H1 (cell line): ENCODE measurements at regions not wholly inside any gene's neighbourhood (a gene's known extent, or its start where the extent isn't known, plus 50 kb on each side); places are given as distances from the start of the nearest gene placed in this dataset.

Source experiments
- CTCF ChIA-PET: fragments of 300-600 bp; sonication (Branson Sonifier 250); formaldehyde crosslinking; loops from one replicate; lab custom pipeline; 2021; ENCODE audit not compliant: partially characterized antibody; lab: Charles Lee
- POLR2A ChIA-PET: fragments of 300-600 bp; sonication (Branson Sonifier 250); formaldehyde crosslinking; loops from one replicate; lab custom pipeline; 2021; ENCODE audit warnings: inconsistent platforms; ENCODE audit not compliant: partially characterized antibody; lab: Charles Lee
- DNase-seq, 2 experiments: peaks; one replicate each; pipeline versions ENCODE4 v3.0.0 to v3.0.0-alpha.2; 2010 to 2022; ENCODE audit warnings: low spot score in 2 of 2, low read depth in 1 of 2, mixed read lengths in 1 of 2
- FAIRE-seq: peaks from 2 replicates; lab custom pipeline; 2011; peaks lifted over from hg19 to GRCh38; lab: Jason Lieb, UNC
- H2AFZ ChIP-seq: 2 replicates; pipeline ENCODE4 v1.8.1; 2012; ENCODE audit warnings: low read length, inconsistent platforms
- H2AK5ac ChIP-seq: 2 replicates; pipeline ENCODE4 v1.6.1; 2013; ENCODE audit warnings: low read depth, low read length
- H2BK120ac ChIP-seq: replicated peaks from 2 replicates; pipeline ENCODE3; 2013; ENCODE audit warnings: low read depth, low read length, inconsistent platforms
- H2BK12ac ChIP-seq: 2 replicates; pipeline ENCODE4 v1.6.1; 2013; ENCODE audit warnings: low read depth, low read length
- H2BK15ac ChIP-seq: 2 replicates; pipeline ENCODE4 v1.6.1; 2013; ENCODE audit warnings: low read length
- H2BK20ac ChIP-seq: 2 replicates; pipeline ENCODE4 v1.6.1; 2013; ENCODE audit warnings: low read length
- H2BK5ac ChIP-seq: 2 replicates; pipeline ENCODE4 v1.6.1; 2013; ENCODE audit warnings: low read depth, low read length
- H3K14ac ChIP-seq: 2 replicates; pipeline ENCODE4 v1.6.1; 2013; ENCODE audit warnings: inconsistent platforms; ENCODE audit not compliant: insufficient read length
- H3K18ac ChIP-seq: 2 replicates; pipeline ENCODE4 v1.6.1; 2013; ENCODE audit warnings: low read length; ENCODE audit errors: extremely low read depth
- H3K23ac ChIP-seq: 2 replicates; pipeline ENCODE4 v1.6.1; 2013; ENCODE audit warnings: inconsistent platforms; ENCODE audit not compliant: insufficient read length
- H3K23me2 ChIP-seq: 2 replicates; pipeline ENCODE4 v1.6.1; 2013; ENCODE audit warnings: low read depth, low read length
- H3K27ac ChIP-seq: 2 replicates; pipeline ENCODE4 v1.6.1; 2011; ENCODE audit warnings: low read depth, low read length, inconsistent platforms
- H3K27me3 ChIP-seq, 4 experiments: replicated peaks in 1 of 4; 1 replicate in 1 of 4; 2 replicates in 3 of 4; pipeline versions ENCODE4 v1.6.1 to v1.8.1; 2011 to 2013; ENCODE audit warnings: low read length in 3 of 4, mild to moderate bottlenecking in 3 of 4, inconsistent platforms in 2 of 4, mixed read lengths in 2 of 4, moderate library complexity in 1 of 4; ENCODE audit not compliant: control insufficient read depth in 3 of 4, insufficient read depth in 3 of 4; ENCODE audit errors: extremely low read depth in 1 of 4
- H3K36me3 ChIP-seq, 4 experiments: 2 replicates each; pipeline versions ENCODE4 v1.6.1 to v1.8.1; 2011 to 2013; ENCODE audit warnings: mild to moderate bottlenecking in 4 of 4, low read length in 3 of 4, moderate library complexity in 2 of 4, control low read depth in 1 of 4, inconsistent platforms in 1 of 4; ENCODE audit not compliant: insufficient read depth in 4 of 4, control insufficient read depth in 2 of 4
- H3K4ac ChIP-seq: replicated peaks from 2 replicates; pipeline ENCODE3; 2013; ENCODE audit warnings: low read length, low read depth, mixed read lengths, inconsistent platforms; ENCODE audit not compliant: insufficient read length
- H3K4me1 ChIP-seq, 4 experiments: replicated peaks in 1 of 4; 1 replicate in 1 of 4; 2 replicates in 3 of 4; pipeline versions ENCODE4 v1.6.1 to v1.8.1; 2011 to 2013; ENCODE audit warnings: low read length in 3 of 4, inconsistent platforms in 2 of 4, mixed read lengths in 1 of 4; ENCODE audit not compliant: insufficient read depth in 4 of 4, control insufficient read depth in 3 of 4
- H3K4me2 ChIP-seq, 2 experiments: 2 replicates each; pipeline versions ENCODE4 v1.6.1 to v1.8.1; 2011 to 2013; ENCODE audit warnings: low read depth in 2 of 2, low read length in 2 of 2, control low read depth in 1 of 2, inconsistent platforms in 1 of 2, mild to moderate bottlenecking in 1 of 2; ENCODE audit not compliant: insufficient read depth in 1 of 2
- H3K4me3 ChIP-seq, 4 experiments: fragments of 200-600, 300-600 bp in 1 of 4; sonication (generic), shearing (Covaris generic), sonication (Bioruptor Twin) in 1 of 4; 2 replicates each; pipeline versions ENCODE4 v1.5.1 to v1.8.1; 2011 to 2016; ENCODE audit warnings: low read length in 4 of 4, low read depth in 3 of 4, control low read depth in 2 of 4, inconsistent platforms in 2 of 4, mild to moderate bottlenecking in 2 of 4, mixed read lengths in 1 of 4, moderate library complexity in 1 of 4; ENCODE audit not compliant: insufficient read depth in 2 of 4; ENCODE audit errors: extremely low read depth in 1 of 4
- H3K56ac ChIP-seq: replicated peaks from 2 replicates; pipeline ENCODE3; 2013; ENCODE audit warnings: low read depth, mild to moderate bottlenecking, mixed read lengths, low read length, inconsistent platforms; ENCODE audit not compliant: insufficient read length
- H3K79me1 ChIP-seq: 2 replicates; pipeline ENCODE4 v1.6.1; 2013; ENCODE audit warnings: low read depth, low read length, control low read depth
- H3K79me2 ChIP-seq, 2 experiments: 2 replicates each; pipeline versions ENCODE4 v1.6.1 to v1.8.1; 2012 to 2013; ENCODE audit warnings: low read length in 2 of 2, mild to moderate bottlenecking in 2 of 2, inconsistent platforms in 1 of 2; ENCODE audit not compliant: insufficient read depth in 2 of 2, control insufficient read depth in 1 of 2
- H3K9ac ChIP-seq, 4 experiments: replicated peaks in 1 of 4; 1 replicate in 1 of 4; 2 replicates in 3 of 4; pipeline versions ENCODE4 v1.6.1 to v1.8.1; 2011 to 2013; ENCODE audit warnings: low read depth in 3 of 4, low read length in 3 of 4, control low read depth in 2 of 4, mild to moderate bottlenecking in 2 of 4, moderate library complexity in 2 of 4, inconsistent platforms in 1 of 4; ENCODE audit errors: extremely low read depth in 1 of 4
- H3K9me3 ChIP-seq, 2 experiments: 2 replicates each; pipeline versions ENCODE4 v1.6.1 to v1.8.1; 2012 to 2013; ENCODE audit warnings: mild to moderate bottlenecking in 2 of 2, moderate library complexity in 2 of 2, control low read depth in 1 of 2, inconsistent platforms in 1 of 2, low read depth in 1 of 2, low read length in 1 of 2, mixed read lengths in 1 of 2; ENCODE audit not compliant: insufficient read depth in 2 of 2
- H4K20me1 ChIP-seq, 2 experiments: replicated peaks in 1 of 2; 2 replicates each; pipeline versions ENCODE3 to v1.8.1; 2011 to 2013; ENCODE audit warnings: inconsistent platforms in 2 of 2, low read length in 2 of 2, mild to moderate bottlenecking in 1 of 2; ENCODE audit not compliant: insufficient read depth in 2 of 2, control insufficient read depth in 1 of 2
- H4K5ac ChIP-seq: 2 replicates; pipeline ENCODE4 v1.6.1; 2013; ENCODE audit warnings: low read length, low read depth, mixed read lengths, inconsistent platforms; ENCODE audit not compliant: insufficient read length
- H4K8ac ChIP-seq: 2 replicates; pipeline ENCODE4 v1.8.0; 2013; ENCODE audit warnings: mild to moderate bottlenecking, moderate library complexity, low read length, inconsistent platforms; ENCODE audit not compliant: insufficient read depth; ENCODE audit errors: extremely low read depth
- H4K91ac ChIP-seq: replicated peaks from 2 replicates; pipeline ENCODE3; 2013; ENCODE audit warnings: low read length, mixed read lengths, inconsistent platforms; ENCODE audit not compliant: insufficient read length
- ASH2L ChIP-seq: fragments of 200-600, 300-600 bp; sonication (generic); IDR thresholded peaks from one replicate; pipeline ENCODE4 v1.7.1; 2017; ENCODE audit warnings: low read length
- BACH1 ChIP-seq: IDR thresholded peaks from 2 replicates; pipeline ENCODE4 v1.6.1; 2012; ENCODE audit warnings: low read length, improper control_type of control experiment
- EP300 ChIP-seq, 2 experiments: IDR thresholded peaks; 1 replicate in 1 of 2; 2 replicates in 1 of 2; pipeline ENCODE4 v1.6.1; 2011 to 2012; ENCODE audit warnings: low read depth in 2 of 2, low read length in 2 of 2, mild to moderate bottlenecking in 2 of 2, borderline replicate concordance in 1 of 2, inconsistent platforms in 1 of 2, moderate library complexity in 1 of 2
- POU5F1 ChIP-seq: IDR thresholded peaks from 2 replicates; pipeline ENCODE4 v1.6.1; 2011; ENCODE audit warnings: low read depth, mild to moderate bottlenecking, low read length, moderate library complexity
- USF2 ChIP-seq: IDR thresholded peaks from 2 replicates; pipeline ENCODE4 v1.6.1; 2011; ENCODE audit warnings: low read length, improper control_type of control experiment
- WGBS, 2 experiments: shearing (Covaris generic) in 1 of 2; methylation state at CpG; one replicate each; pipeline versions ENCODE4 v1.1.6 to v1.1.7; 2013 to 2015; ENCODE audit warnings: low lambda C conversion rate in 2 of 2, mixed read lengths in 2 of 2, inconsistent platforms in 1 of 2, low coverage in 1 of 2, missing lambda C conversion rate in 1 of 2; ENCODE audit not compliant: insufficient replicate concordance in 2 of 2, insufficient coverage in 1 of 2, insufficient read length in 1 of 2; ENCODE audit errors: extremely low coverage in 1 of 2, missing lambda C conversion rate in 1 of 2; 5-methylcytosine and 5-hydroxymethylcytosine counted together

- Histone ChIP-seq H2BK120ac (no peak overlapping the region), H2AFZ (no peak overlapping the region), H3K4me3 (no peak overlapping the region), H3K36me3 (no peaks in the 10 kb centered on the region), H2BK5ac (no peak overlapping the region), H4K8ac (no peak overlapping the region), H3K4ac (no peak overlapping the region), H3K23ac (no peak overlapping the region), H3K9me3 (peaks cover 0 to 7% of the 10 kb centered on the region in 2 experiments; a peak in 1 of 4 replicates), H3K27me3 (no peaks in the 10 kb centered on the region; a peak in 1 of 7 replicates), H2BK20ac (no peak overlapping the region), H4K5ac (no peak overlapping the region), H3K4me2 (no peak overlapping the region), H3K23me2 (no peaks in the 10 kb centered on the region), H3K56ac (no peak overlapping the region), H3K9ac (no peak overlapping the region), H4K20me1 (no peaks in the 10 kb centered on the region), H2BK15ac (no peak overlapping the region), H3K18ac (no peak overlapping the region), H4K91ac (no peak overlapping the region), H3K79me2 (no peaks in the 10 kb centered on the region), H3K4me1 (no peaks in the 10 kb centered on the region), H3K27ac (no peak overlapping the region), H3K79me1 (no peaks in the 10 kb centered on the region), H2AK5ac (no peak overlapping the region), H2BK12ac (no peak overlapping the region), H3K14ac (no peak overlapping the region)
- CTCF ChIA-PET, result interaction anchor here (1.4 to 1.5 kb wide), 2 partner anchors 23 to 30 kb away, joined by 4 to 5 read pairs; no protein-coding TSS in a partner anchor
- TF ChIP-seq ASH2L, result no peak
- TF ChIP-seq BACH1, result no peak
- TF ChIP-seq USF2, result no peak
- no peak for TF ChIP-seq EP300 (IDR thresholded peaks at IDR 0.05; ENCODE audit: borderline replicate concordance in 1 of 2, low read depth in 2 of 2, low read length in 2 of 2)
- TF ChIP-seq POU5F1, result no peak
- FAIRE-seq, result no peak
- no peak for DNase-seq
- 75% methylated on average over 2 of the region's 2 CpGs; no CpG with 5 or more reads in 1 of the 2 experiments for WGBS, 2 experiments
- POLR2A ChIA-PET, result no interaction called here
These were observed 115.0 kb upstream of the SEC14L1 start for GRCh38 chr17:77025781-77026180.
